Neural progenitor cell (in vitro differentiated cells): ENCODE measurements at regions not wholly inside any gene's neighbourhood (a gene's known extent, or its start where the extent isn't known, plus 50 kb on each side); places are given as distances from the start of the nearest gene placed in this dataset.
"Not testable (repeated sequence)": the region's sequence is repeated elsewhere in the genome, so short reads cannot be mapped to it uniquely, and the experiment has no call there.

Experiments used
- DNase-seq: peaks from one replicate; pipeline ENCODE4 v3.0.0-alpha.2; 2016; ENCODE audit warnings: low spot score
- H2AFZ ChIP-seq: fragments of 200-600 bp; sonication (generic); replicated peaks from 2 replicates; pipeline ENCODE4 v1.6.1; 2016; ENCODE audit warnings: antibody characterized with exemption
- H3F3A ChIP-seq: fragments of 200-600 bp; sonication (generic); 2 replicates; pipeline ENCODE4 v1.6.1; 2016; ENCODE audit warnings: antibody characterized with exemption, low read depth
- H3K27ac ChIP-seq: fragments of 200-600 bp; sonication (generic); 2 replicates; pipeline ENCODE4 v1.5.1; 2016; ENCODE audit warnings: mild to moderate bottlenecking
- H3K27me3 ChIP-seq: fragments of 200-600 bp; sonication (generic); 2 replicates; pipeline ENCODE4 v1.6.1; 2016; ENCODE audit warnings: mild to moderate bottlenecking, moderate library complexity
- H3K36me3 ChIP-seq: fragments of 200-600 bp; sonication (generic); 2 replicates; pipeline ENCODE4 v1.5.1; 2016
- H3K4me1 ChIP-seq: fragments of 200-600 bp; sonication (generic); 2 replicates; pipeline ENCODE4 v1.6.1; 2016; ENCODE audit warnings: mixed run types
- H3K4me2 ChIP-seq: fragments of 200-600 bp; sonication (generic); 2 replicates; pipeline ENCODE4 v1.6.1; 2016
- H3K4me3 ChIP-seq: fragments of 200-600 bp; sonication (generic); 2 replicates; pipeline ENCODE4 v1.5.1; 2016
- H3K79me2 ChIP-seq: fragments of 200-600 bp; sonication (generic); 2 replicates; pipeline ENCODE4 v1.6.1; 2016; ENCODE audit warnings: low read depth
- H3K9ac ChIP-seq: fragments of 200-600 bp; sonication (generic); 2 replicates; pipeline ENCODE4 v1.6.1; 2016
- H3K9me3 ChIP-seq: fragments of 200-600 bp; sonication (generic); 2 replicates; pipeline ENCODE4 v1.5.1; 2016; ENCODE audit warnings: low read depth
- H4K20me1 ChIP-seq: fragments of 200-600 bp; sonication (generic); 2 replicates; pipeline ENCODE4 v1.6.1; 2016; ENCODE audit warnings: low read depth
- H3K27ac Mint-ChIP-seq: 3 replicates; pipeline ENCODE4 v1.8.0; 2021; ENCODE audit warnings: mixed read lengths
- H3K27me3 Mint-ChIP-seq: 2 replicates; pipeline ENCODE4 v1.8.0; 2022; ENCODE audit warnings: low read depth, mild to moderate bottlenecking, inconsistent platforms, moderate library complexity, mixed read lengths; ENCODE audit not compliant: insufficient read depth
- H3K36me3 Mint-ChIP-seq: 3 replicates; pipeline ENCODE4 v1.8.0; 2021; ENCODE audit warnings: mixed read lengths
- H3K4me1 Mint-ChIP-seq: 3 replicates; pipeline ENCODE4 v1.8.0; 2021; ENCODE audit warnings: mixed read lengths
- H3K4me3 Mint-ChIP-seq: 3 replicates; pipeline ENCODE4 v1.8.0; 2021; ENCODE audit warnings: mild to moderate bottlenecking, moderate library complexity, mixed read lengths
- H3K9me3 Mint-ChIP-seq: 3 replicates; pipeline ENCODE4 v1.8.0; 2020; ENCODE audit warnings: mixed read lengths
- CTCF ChIP-seq: fragments of 200-600 bp; sonication (generic); IDR thresholded peaks from 2 replicates; pipeline ENCODE4 v1.5.1; 2017; ENCODE audit warnings: antibody characterized with exemption, mild to moderate bottlenecking
- EZH2 ChIP-seq: fragments of 200-600 bp; sonication (generic); IDR thresholded peaks from 2 replicates; pipeline ENCODE4 v1.6.1; 2017; ENCODE audit warnings: antibody characterized with exemption, mild to moderate bottlenecking, moderate library complexity
- EZH2phosphoT487 ChIP-seq: fragments of 200-600 bp; sonication (generic); IDR thresholded peaks from 2 replicates; pipeline ENCODE4 v1.6.1; 2017; ENCODE audit warnings: antibody characterized with exemption

- Mint-ChIP-seq H3K4me3 (no peak overlapping the region), H3K36me3 (no peaks in the 10 kb centered on the region), H3K9me3 (no peaks in the 10 kb centered on the region), H3K4me1 (peaks cover 17% of the 10 kb centered on the region), H3K27ac (no peak overlapping the region), H3K27me3 (peaks cover 4% of the 10 kb centered on the region)
- H3K4me2 ChIP-seq, result no peak overlapping the region
- H3F3A ChIP-seq, result no peaks in the 10 kb centered on the region
- H4K20me1 ChIP-seq, result no peaks in the 10 kb centered on the region
- no peak overlapping the region for H3K4me3 ChIP-seq
- H3K27me3 ChIP-seq, result no peaks in the 10 kb centered on the region
- no peak for DNase-seq
- H2AFZ ChIP-seq, result no peak overlapping the region
- H3K9me3 ChIP-seq, result no peaks in the 10 kb centered on the region
- TF ChIP-seq EZH2 (no peak), CTCF (no peak), EZH2phosphoT487 (no peak)
- H3K36me3 ChIP-seq, result no peaks in the 10 kb centered on the region
- H3K27ac ChIP-seq, result no peak overlapping the region
- no peaks in the 10 kb centered on the region for H3K79me2 ChIP-seq
- peaks cover 22% of the 10 kb centered on the region for H3K4me1 ChIP-seq
- H3K9ac ChIP-seq, result no peak overlapping the region
Measured at GRCh38 chr3:177459401-177459800, 262.1 kb upstream of the TBL1XR1 start.

- H3K27me3 ChIP-seq, result no peaks in the 10 kb centered on the region
- Mint-ChIP-seq H3K27ac (no peak overlapping the region), H3K36me3 (no peaks in the 10 kb centered on the region), H3K9me3 (no peaks in the 10 kb centered on the region), H3K27me3 (peaks cover 5% of the 10 kb centered on the region), H3K4me1 (peaks cover 17% of the 10 kb centered on the region), H3K4me3 (no peak overlapping the region)
- no peaks in the 10 kb centered on the region for H3K9me3 ChIP-seq
- no peaks in the 10 kb centered on the region for H3K79me2 ChIP-seq
- peak overlapping the region; percentile 46 for H2AFZ ChIP-seq
- no peaks in the 10 kb centered on the region for H3F3A ChIP-seq
- H3K27ac ChIP-seq, result no peak overlapping the region
- H3K4me3 ChIP-seq, result no peak overlapping the region
- no peak for TF ChIP-seq EZH2phosphoT487
- TF ChIP-seq CTCF, result no peak
- no peak for TF ChIP-seq EZH2
- H4K20me1 ChIP-seq, result no peaks in the 10 kb centered on the region
- no peak overlapping the region for H3K9ac ChIP-seq
- no peaks in the 10 kb centered on the region for H3K36me3 ChIP-seq
- peaks cover 22% of the 10 kb centered on the region for H3K4me1 ChIP-seq
- peak overlapping the region; percentile 51 for H3K4me2 ChIP-seq
- peak; percentile 49 for DNase-seq
Measured at GRCh38 chr3:177460047-177460446, 262.8 kb upstream of the TBL1XR1 start.

GRCh38 chr3:177461765-177462164 is 264.5 kb upstream of the TBL1XR1 start:
- Histone ChIP-seq H3K4me3 (no peak overlapping the region), H2AFZ (no peak overlapping the region), H3K27me3 (no peaks in the 10 kb centered on the region), H3K79me2 (no peaks in the 10 kb centered on the region), H4K20me1 (no peaks in the 10 kb centered on the region), H3K4me2 (no peak overlapping the region), H3K9me3 (no peaks in the 10 kb centered on the region), H3K4me1 (peaks cover 22% of the 10 kb centered on the region), H3K27ac (no peak overlapping the region), H3K36me3 (no peaks in the 10 kb centered on the region), H3F3A (no peaks in the 10 kb centered on the region), H3K9ac (no peak overlapping the region)
- no peak for DNase-seq
- peaks cover 17% of the 10 kb centered on the region for H3K4me1 Mint-ChIP-seq
- no peak for TF ChIP-seq EZH2
- no peak for TF ChIP-seq EZH2phosphoT487
- no peak for TF ChIP-seq CTCF
- peaks cover 8% of the 10 kb centered on the region for H3K27me3 Mint-ChIP-seq
- H3K27ac Mint-ChIP-seq, result no peak overlapping the region
- no peaks in the 10 kb centered on the region for H3K36me3 Mint-ChIP-seq
- H3K4me3 Mint-ChIP-seq, result no peak overlapping the region
- H3K9me3 Mint-ChIP-seq, result peaks cover 3% of the 10 kb centered on the region

GRCh38 chr3:177463341-177463740 is 266.1 kb upstream of the TBL1XR1 start:
- not testable (repeated sequence) for H3K27ac ChIP-seq, H3K9me3 Mint-ChIP-seq

More at GRCh38 chr3:177463341-177463740, 266.1 kb upstream of the TBL1XR1 start:
- H3F3A ChIP-seq, H3K27ac Mint-ChIP-seq, H3K36me3 ChIP-seq, H3K4me3 ChIP-seq, DNase-seq, H3K27me3 ChIP-seq, H3K36me3 Mint-ChIP-seq, H3K79me2 ChIP-seq, H3K9me3 ChIP-seq, H3K4me2 ChIP-seq, H3K27me3 Mint-ChIP-seq, H3K4me3 Mint-ChIP-seq, H2AFZ ChIP-seq, H4K20me1 ChIP-seq, H3K9ac ChIP-seq: not testable (repeated sequence)
- peaks cover 22% of the 10 kb centered on the region for H3K4me1 ChIP-seq
- H3K4me1 Mint-ChIP-seq, result peaks cover 19% of the 10 kb centered on the region
